ENCODE measurements at regions not wholly inside any gene's neighbourhood (a gene's known extent, or its start where the extent isn't known, plus 50 kb on each side); places are given as distances from the start of the nearest gene placed in this dataset.

DNA sequence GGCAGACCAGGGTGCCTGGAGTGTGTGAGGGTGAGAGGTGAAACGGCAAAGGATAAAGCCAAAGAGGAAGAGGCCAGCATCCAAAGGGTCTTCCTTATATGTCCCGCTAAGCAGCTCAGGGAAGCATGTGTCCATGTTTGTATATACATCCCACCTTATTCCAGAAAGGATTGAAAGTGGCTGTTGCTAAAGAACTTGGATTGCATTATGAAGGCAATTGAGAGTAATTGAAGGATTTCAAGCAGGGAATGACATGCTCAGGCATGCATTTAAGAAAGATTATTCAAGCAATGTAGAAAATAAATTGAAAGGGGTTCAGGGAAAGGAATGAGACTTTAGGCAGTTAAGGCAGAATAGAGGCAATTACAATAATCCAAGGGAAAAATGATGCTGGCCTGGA is 237.6 kb upstream of the SOX9 start:
- intact Hi-C loops (cut with DNase I), result no loop called here
- no peak for ATAC-seq
- no peak for DNase-seq (ENCODE audit: low spot score)

DNA sequence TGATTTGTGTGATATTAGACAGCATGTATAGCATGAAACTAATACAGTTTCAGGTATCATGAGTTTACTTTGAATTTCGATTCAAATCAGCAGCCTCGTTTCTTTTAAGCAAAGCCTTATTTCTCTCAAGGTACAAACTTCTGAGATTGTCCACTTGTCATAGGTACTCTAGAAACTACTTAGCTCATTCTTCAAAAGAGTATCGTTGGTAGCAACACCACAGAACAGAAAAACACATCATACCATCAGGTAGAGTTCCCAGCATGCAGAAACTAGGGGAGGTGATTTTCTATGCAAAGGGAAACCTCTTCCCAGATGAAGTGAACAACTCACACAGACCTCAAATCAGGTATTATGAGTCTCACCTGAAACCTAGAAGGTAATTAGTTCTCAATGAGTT is 237.0 kb upstream of the SOX9 start:
- DNase-seq (ENCODE audit: low spot score), result no peak
- intact Hi-C loops (cut with DNase I), result no loop called here
- ATAC-seq, result no peak

- no peak for DNase-seq (ENCODE audit: low spot score)
- intact Hi-C loops (cut with DNase I), result no loop called here
- ATAC-seq, result no peak
Measured at GRCh38 chr17:71885662-71886061, 235.2 kb upstream of the SOX9 start.

- DNase-seq (ENCODE audit: low spot score) (no peak), ATAC-seq (no peak)
- intact Hi-C loops (cut with DNase I), result no loop called here
Measured at GRCh38 chr17:71899317-71899716, 221.5 kb upstream of the SOX9 start.

DNA sequence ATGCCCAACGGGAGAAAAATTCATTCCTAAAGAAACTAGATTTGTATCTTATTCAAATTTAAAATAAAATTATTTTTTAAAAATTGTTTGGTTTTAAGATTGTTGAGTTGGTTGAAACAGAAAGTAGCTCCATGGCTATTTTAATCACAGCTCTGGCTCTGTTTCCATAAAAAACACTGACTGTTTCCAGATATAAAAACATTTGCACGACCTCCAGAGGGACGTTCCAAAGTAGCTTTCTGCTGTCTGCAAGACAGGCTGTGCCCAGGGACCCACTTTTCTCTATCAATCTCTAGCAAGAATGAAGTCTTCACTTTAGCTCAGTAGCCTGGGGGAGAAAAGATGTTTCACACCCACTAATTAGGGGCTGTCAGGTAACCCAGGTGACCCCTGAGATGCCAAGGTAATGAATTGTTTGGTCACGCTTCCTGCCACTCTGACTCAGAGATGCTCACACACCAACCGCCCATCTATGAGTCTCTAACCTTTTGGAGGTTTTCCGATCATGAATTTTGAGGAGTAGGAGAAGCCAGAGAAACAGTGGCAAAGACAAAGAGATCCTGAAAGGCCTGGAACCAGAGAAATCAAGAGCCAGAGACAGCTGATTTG is 220.1 kb upstream of the SOX9 start:
- intact Hi-C loops (cut with DNase I), result no loop called here
- DNase-seq (ENCODE audit: low spot score), result no peak
- no peak for ATAC-seq

DNA sequence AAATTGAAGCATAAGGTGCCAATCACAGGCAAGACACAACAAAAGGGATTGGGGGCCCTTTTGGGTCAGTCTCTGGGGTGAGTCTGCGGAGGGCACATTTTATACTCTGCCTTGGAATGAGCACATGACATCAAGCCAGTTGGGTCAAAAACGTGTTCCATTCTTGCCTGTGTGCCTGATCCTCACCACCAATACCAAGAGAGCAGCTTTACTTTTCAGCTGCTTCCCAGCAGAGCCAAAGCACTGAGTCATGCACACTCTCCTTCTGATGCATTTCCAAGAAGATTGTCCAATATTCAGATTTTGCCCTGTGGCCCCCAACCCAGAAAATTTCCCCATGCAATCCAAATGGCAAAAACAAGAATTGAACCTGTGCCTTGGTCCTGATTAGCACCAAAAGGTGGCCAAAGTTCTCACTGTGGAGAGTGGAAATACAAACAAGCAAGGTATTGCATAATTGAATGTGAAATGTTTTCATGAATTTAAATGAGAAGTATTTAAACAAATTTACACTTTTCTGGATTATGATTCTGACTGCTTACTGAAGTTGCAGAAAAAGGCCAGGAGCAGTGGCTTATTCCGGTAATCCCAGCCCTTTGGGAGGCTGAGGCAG is 217.8 kb upstream of the SOX9 start:
- intact Hi-C loops (cut with DNase I), result no loop called here
- DNase-seq (ENCODE audit: low spot score), result no peak

DNA sequence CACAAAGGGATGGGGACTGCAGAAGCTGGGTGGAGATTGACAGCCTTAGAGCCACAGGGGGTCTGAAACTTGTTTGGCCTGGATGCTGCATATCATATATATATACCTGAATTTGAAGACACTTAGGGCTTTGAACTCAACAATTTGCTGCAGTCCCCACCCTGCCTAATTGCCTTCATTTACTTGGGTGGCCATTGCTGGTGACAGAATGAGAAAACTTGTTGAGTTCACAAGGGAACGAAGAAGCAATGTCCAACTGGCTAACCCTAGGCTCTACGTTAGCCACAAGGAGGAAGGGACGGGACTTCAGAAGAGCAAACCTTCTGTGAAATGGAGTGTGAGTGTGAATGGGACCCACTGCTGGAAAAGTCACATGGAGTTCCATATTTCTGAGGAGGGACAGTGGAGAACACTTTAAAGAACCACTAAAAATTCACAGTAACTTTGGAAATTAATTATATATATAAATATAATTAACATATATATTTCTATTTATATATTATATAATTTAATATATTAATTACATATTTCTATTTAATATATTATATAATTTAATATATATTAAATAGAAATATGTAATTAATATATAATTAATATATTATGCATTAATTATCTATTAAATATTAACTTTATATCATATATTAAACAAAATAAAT is 215.3 kb upstream of the SOX9 start:
- DNase-seq (ENCODE audit: low spot score), result no peak
- ATAC-seq, result no peak
- intact Hi-C loops (cut with DNase I), result no loop called here

More for the DNA sequence above, 217.8 kb upstream of the SOX9 start:
- no peak for ATAC-seq

- ATAC-seq (no peak), DNase-seq (ENCODE audit: low spot score) (no peak)
- intact Hi-C loops (cut with DNase I), result no loop called here
Measured at GRCh38 chr17:71909155-71909554, 211.7 kb upstream of the SOX9 start.

DNA sequence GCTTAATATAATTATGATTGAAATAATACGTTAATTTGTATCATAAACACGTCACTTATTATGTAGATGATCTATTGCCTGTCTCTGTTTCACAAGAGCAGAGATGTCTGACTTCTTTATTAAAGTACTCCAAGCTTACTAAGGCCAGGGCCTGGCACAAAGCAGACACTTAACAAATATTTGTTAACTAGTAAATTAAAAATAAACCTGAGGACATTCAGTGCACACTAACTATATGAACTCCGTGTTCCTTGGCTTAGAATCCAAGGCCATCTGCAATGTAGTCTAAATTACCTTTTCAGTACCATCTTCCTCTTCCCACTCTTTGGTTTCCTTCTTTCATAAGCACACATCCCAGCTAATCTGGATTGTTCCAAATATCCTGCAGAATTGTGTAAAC is 210.8 kb upstream of the SOX9 start:
- no peak for DNase-seq (ENCODE audit: low spot score)
- intact Hi-C loops (cut with DNase I), result no loop called here
- ATAC-seq, result no peak

DNA sequence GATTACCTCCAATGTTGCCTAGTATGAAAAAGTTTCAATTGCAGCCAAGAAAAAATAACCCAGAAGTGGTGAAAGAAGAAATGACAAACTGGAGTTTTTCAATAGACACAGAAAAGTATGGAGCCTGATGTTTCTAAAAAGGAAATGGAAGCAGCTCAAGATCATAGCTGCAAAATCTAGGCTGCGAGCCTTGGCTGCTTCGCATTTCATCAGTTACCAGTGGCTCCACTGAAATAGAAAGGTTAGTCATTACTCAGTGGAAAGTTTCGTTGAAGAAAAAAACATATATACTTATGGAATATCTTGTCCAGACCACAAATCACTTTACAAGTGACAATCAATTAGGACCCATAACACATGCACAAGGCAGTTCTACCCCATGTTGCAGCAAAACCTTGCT is 206.8 kb upstream of the SOX9 start:
- intact Hi-C loops (cut with DNase I), result no loop called here
- DNase-seq (ENCODE audit: low spot score) (no peak), ATAC-seq (no peak)

GRCh38 chr17:71914812-71915211 is 206.0 kb upstream of the SOX9 start:
- DNase-seq (ENCODE audit: low spot score), result no peak
- no peak for ATAC-seq
- intact Hi-C loops (cut with DNase I), result no loop called here

GRCh38 chr17:71917715-71918114 is 203.1 kb upstream of the SOX9 start:
- DNase-seq (ENCODE audit: low spot score), result no peak
- ATAC-seq, result no peak
- intact Hi-C loops (cut with DNase I), result no loop called here

DNA sequence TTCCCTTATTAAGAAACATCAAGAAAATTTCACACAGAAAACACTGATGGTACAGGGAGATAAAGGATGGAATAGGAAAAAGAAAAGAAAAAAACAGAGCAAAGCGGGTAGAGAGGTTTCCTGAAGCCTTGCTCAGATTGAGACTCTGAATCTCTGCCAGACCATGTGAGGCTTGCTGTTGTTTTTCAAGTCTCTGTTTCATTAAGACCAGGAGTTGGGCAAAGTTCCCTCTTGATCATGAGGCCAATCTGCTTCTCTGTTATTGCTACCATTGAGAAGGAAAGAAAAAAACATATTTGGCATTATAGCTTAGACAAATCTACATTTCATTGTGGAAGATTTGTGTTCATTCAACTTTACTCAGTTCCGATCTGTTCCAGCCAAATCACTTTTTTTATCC is 201.6 kb upstream of the SOX9 start:
- intact Hi-C loops (cut with DNase I), result no loop called here
- no peak for ATAC-seq
- no peak for DNase-seq (ENCODE audit: low spot score)

- intact Hi-C loops (cut with DNase I), result no loop called here
- DNase-seq (ENCODE audit: low spot score), result no peak
- no peak for ATAC-seq
Measured at GRCh38 chr17:71919896-71920295, 200.9 kb upstream of the SOX9 start.

DNA sequence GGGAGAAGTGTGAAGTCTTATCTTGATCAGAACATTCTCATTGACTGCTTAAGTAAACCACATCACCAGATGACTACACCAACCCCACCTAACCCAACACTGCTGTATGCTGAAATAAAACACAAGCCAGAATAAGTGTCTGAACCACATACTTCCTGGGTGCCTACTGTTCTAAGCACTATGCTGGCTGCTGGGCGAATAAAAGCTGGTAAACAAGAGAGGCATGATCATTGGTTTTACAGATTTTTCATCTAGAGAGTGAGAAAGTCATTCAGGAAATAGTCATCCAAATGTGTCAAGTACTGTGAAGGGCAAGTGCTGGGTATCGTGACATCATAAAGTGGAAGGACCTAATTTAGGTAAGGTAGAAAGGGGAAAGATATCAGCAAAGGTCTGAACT is 199.0 kb upstream of the SOX9 start:
- ATAC-seq, result no peak
- no peak for DNase-seq (ENCODE audit: low spot score)
- intact Hi-C loops (cut with DNase I), result no loop called here

DNA sequence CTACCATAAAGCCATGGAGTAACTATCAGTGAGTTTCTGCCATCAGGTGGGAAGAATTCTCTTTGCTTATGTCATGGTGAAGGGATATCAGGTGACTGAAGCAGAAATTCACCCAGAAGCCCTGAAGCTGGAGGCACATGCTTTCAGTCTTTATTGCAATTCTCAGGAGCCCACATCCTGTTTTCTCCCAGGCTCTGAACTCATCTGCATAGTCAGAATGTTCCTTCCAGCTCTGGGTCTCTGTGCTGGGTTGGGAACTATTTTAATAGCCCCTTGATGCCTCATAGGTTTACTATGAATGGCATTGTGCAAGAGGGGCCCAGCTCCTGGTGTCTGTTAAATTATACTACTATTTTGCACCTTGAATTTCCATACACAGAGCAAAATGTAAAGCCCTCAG is 198.4 kb upstream of the SOX9 start:
- DNase-seq (ENCODE audit: low spot score) (no peak), ATAC-seq (no peak)
- intact Hi-C loops (cut with DNase I), result no loop called here

DNA sequence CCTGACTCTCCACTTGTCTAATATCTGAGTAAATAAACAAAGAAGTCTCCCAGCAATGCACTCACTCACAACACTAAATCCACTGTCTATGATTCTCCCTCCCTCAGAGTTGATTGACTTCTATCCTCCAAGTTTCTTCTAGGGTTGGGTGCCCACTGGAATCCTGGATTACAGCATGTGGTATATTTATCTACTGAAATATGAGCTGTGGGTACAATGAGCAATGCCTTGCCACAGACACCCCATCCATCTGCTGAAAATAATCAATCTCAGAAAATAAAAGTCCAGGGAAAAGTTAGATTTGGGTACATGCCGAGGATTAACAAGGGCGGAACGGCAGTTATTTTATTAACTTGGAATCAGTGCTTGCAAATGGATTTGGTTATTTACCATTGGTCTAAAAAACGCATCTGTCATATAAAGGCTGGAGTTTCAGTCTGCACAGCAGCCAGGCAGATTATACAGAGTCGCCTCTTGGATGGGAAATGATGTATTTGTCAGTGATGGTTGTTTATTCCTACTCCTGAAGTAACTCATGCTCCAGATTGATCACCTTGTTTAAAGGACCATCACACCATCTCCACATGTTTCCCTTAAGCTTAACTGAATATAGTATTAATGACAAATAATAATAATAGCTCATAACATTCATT is 193.9 kb upstream of the SOX9 start:
- ATAC-seq, result no peak
- intact Hi-C loops (cut with DNase I), result no loop called here

GRCh38 chr17:71933306-71933705 is 187.5 kb upstream of the SOX9 start:
- ATAC-seq (no peak), DNase-seq (ENCODE audit: low spot score) (no peak)
- intact Hi-C loops (cut with DNase I), result no loop called here

More for the DNA sequence above, 193.9 kb upstream of the SOX9 start:
- no peak for DNase-seq (ENCODE audit: low spot score)

DNA sequence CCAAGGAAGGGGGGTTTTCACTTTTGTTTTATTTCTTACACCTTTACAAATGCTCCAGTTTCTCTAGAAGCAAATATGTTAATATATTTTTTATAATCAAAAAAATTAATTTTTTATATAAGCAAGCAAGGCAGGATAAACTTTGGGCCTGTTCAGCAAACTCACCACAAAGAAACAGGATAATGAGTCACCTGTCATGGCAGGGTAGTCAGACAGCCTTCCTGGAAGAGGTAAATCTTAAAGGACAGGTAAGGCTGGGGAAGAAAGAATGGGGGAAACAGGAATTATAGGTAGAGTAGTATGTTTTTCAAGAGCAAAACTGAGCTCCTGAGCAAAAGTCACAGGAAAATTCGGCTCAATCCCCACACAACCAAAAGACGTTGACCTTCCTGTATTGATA is 186.3 kb upstream of the SOX9 start:
- DNase-seq (ENCODE audit: low spot score), result no peak
- ATAC-seq, result no peak
- intact Hi-C loops (cut with DNase I), result no loop called here

- no peak for ATAC-seq
- intact Hi-C loops (cut with DNase I), result no loop called here
Measured at GRCh38 chr17:71935341-71935740, 185.5 kb upstream of the SOX9 start.

More at GRCh38 chr17:71935341-71935740, 185.5 kb upstream of the SOX9 start:
- no peak for DNase-seq (ENCODE audit: low spot score)

All from sciatic nerve (tissue), 2 donors.